ENCODE measurements at regions not wholly inside any gene's neighbourhood (a gene's known extent, or its start where the extent isn't known, plus 50 kb on each side); places are given as distances from the start of the nearest gene placed in this dataset.

- ATAC-seq (no peak), DNase-seq (no peak)
- no peaks in the 10 kb centered on the region for H3K4me1 ChIP-seq
- no peak overlapping the region for H3K4me3 ChIP-seq
- H3K9me3 ChIP-seq = peaks cover 0 to 7% (median 0%) of the 10 kb centered on the region in 12 donors
- H3K27me3 ChIP-seq = no peaks in the 10 kb centered on the region
- H3K27ac ChIP-seq = no peak overlapping the region
- intact Hi-C loops (cut with DNase I) = no loop called here
- no peak for TF ChIP-seq CTCF (IDR thresholded peaks at IDR 0.05)
- no peak for TF ChIP-seq POLR2A (IDR thresholded peaks at IDR 0.05)
- H3K36me3 ChIP-seq = no peaks in the 10 kb centered on the region
These were observed 491.8 kb downstream of the KCNJ3 start for GRCh38 chr2:155190342-155190741.

- Histone ChIP-seq H3K4me1 (no peaks in the 10 kb centered on the region), H3K27ac (no peak overlapping the region), H3K27me3 (no peaks in the 10 kb centered on the region), H3K4me3 (no peak overlapping the region), H3K36me3 (no peaks in the 10 kb centered on the region), H3K9me3 (peaks cover 0 to 9% (median 0%) of the 10 kb centered on the region in 12 donors)
- no peak for DNase-seq
- intact Hi-C loops (cut with DNase I) = no loop called here
- 54 to 66% (median 62%) methylated on average over 3 of the region's 3 CpGs for WGBS, 4 donors
- no peak for ATAC-seq
- no peak for TF ChIP-seq POLR2A (IDR thresholded peaks at IDR 0.05)
- no peak for TF ChIP-seq CTCF (IDR thresholded peaks at IDR 0.05)
These were observed 480.4 kb downstream of the KCNJ3 start for GRCh38 chr2:155178921-155179320.

GRCh38 chr2:155176345-155176744 lies 477.9 kb downstream of the KCNJ3 start:
- H3K27me3 ChIP-seq = no peaks in the 10 kb centered on the region
- peaks cover 0 to 9% (median 0%) of the 10 kb centered on the region in 12 donors for H3K9me3 ChIP-seq
- H3K4me1 ChIP-seq = no peaks in the 10 kb centered on the region
- no peak for TF ChIP-seq POLR2A (IDR thresholded peaks at IDR 0.05)
- TF ChIP-seq CTCF (IDR thresholded peaks at IDR 0.05) = no peak
- H3K36me3 ChIP-seq = no peaks in the 10 kb centered on the region
- H3K4me3 ChIP-seq = no peak overlapping the region
- intact Hi-C loops (cut with DNase I) = no loop called here
- H3K27ac ChIP-seq = no peak overlapping the region
- DNase-seq (no peak), ATAC-seq (no peak)
- 58 to 81% (median 74%) methylated on average over 1 of the region's 1 CpG for WGBS, 4 donors

- DNase-seq (no peak), ATAC-seq (no peak)
- Histone ChIP-seq H3K36me3 (no peaks in the 10 kb centered on the region), H3K4me1 (no peaks in the 10 kb centered on the region), H3K9me3 (no peaks in the 10 kb centered on the region), H3K27me3 (no peaks in the 10 kb centered on the region), H3K27ac (no peak overlapping the region), H3K4me3 (no peak overlapping the region)
- WGBS, 4 donors = 70 to 77% (median 71%) methylated on average over 5 of the region's 5 CpGs
- TF ChIP-seq POLR2A (IDR thresholded peaks at IDR 0.05) = no peak
- TF ChIP-seq CTCF (IDR thresholded peaks at IDR 0.05) = no peak
- intact Hi-C loops (cut with DNase I) = no loop called here
These were observed 470.8 kb downstream of the KCNJ3 start for GRCh38 chr2:155169317-155169716.

Measured in heart left ventricle (tissue), 16 donors.